CD4-positive, alpha-beta memory T cell (primary cell): ENCODE measurements at regions not wholly inside any gene's neighbourhood (a gene's known extent, or its start where the extent isn't known, plus 50 kb on each side); places are given as distances from the start of the nearest gene placed in this dataset.

ENCODE experiments used
- CTCF ChIA-PET: fragments of 350-600 bp; sonication (Branson Sonifier 250); formaldehyde crosslinking; loops from one replicate; lab custom pipeline; 2021; ENCODE audit warnings: inconsistent platforms; ENCODE audit not compliant: partially characterized antibody; lab: Charles Lee
- POLR2A ChIA-PET: fragments of 350-600 bp; sonication (Branson Sonifier 250); formaldehyde crosslinking; loops from one replicate; lab custom pipeline; 2021; ENCODE audit not compliant: partially characterized antibody; lab: Charles Lee
- DNase-seq, 5 donors: peaks; one replicate each; pipeline versions ENCODE4 v3.0.0 to v3.0.0-alpha.2; 2020 to 2022; ENCODE audit warnings: mixed read lengths in 1 of 5
- H3K27ac ChIP-seq: one replicate; pipeline ENCODE4 v1.7.0; 2013; ENCODE audit warnings: low read depth, low read length
- H3K27me3 ChIP-seq: 2 replicates; pipeline ENCODE4 v1.7.0; 2013; ENCODE audit warnings: mild to moderate bottlenecking, low read length, moderate library complexity; ENCODE audit not compliant: insufficient read depth
- H3K36me3 ChIP-seq: 2 replicates; pipeline ENCODE4 v1.7.0; 2013; ENCODE audit warnings: mild to moderate bottlenecking, low read length, moderate library complexity; ENCODE audit not compliant: insufficient read depth
- H3K4me1 ChIP-seq: 2 replicates; pipeline ENCODE4 v1.7.0; 2013; ENCODE audit warnings: mild to moderate bottlenecking, low read length, moderate library complexity; ENCODE audit not compliant: insufficient read depth
- H3K4me3 ChIP-seq, 2 donors: one replicate each; pipeline ENCODE4 v1.7.0; 2013; ENCODE audit warnings: low read length in 2 of 2, mild to moderate bottlenecking in 1 of 2
- H3K9me3 ChIP-seq, 2 donors: one replicate each; pipeline ENCODE4 v1.7.0; 2013; ENCODE audit warnings: low read length in 2 of 2, control low read depth in 1 of 2; ENCODE audit not compliant: control insufficient read depth in 1 of 2
- H3K27ac Mint-ChIP-seq, 7 donors: one replicate each; pipeline ENCODE4 v1.8.0; 2020 to 2021; ENCODE audit warnings: mixed read lengths in 7 of 7, mild to moderate bottlenecking in 6 of 7, inconsistent platforms in 3 of 7, moderate library complexity in 3 of 7
- H3K27me3 Mint-ChIP-seq, 2 donors: one replicate each; pipeline ENCODE4 v1.8.0; 2020 to 2021; ENCODE audit warnings: mixed read lengths in 2 of 2
- H3K36me3 Mint-ChIP-seq, 2 donors: one replicate each; pipeline ENCODE4 v1.8.0; 2020 to 2021; ENCODE audit warnings: mixed read lengths in 2 of 2, inconsistent platforms in 1 of 2, mild to moderate bottlenecking in 1 of 2
- H3K4me1 Mint-ChIP-seq, 4 donors: one replicate each; pipeline ENCODE4 v1.8.0; 2020 to 2021; ENCODE audit warnings: mixed read lengths in 4 of 4, mild to moderate bottlenecking in 1 of 4
- H3K4me3 Mint-ChIP-seq, 8 donors: one replicate each; pipeline ENCODE4 v1.8.0; 2020 to 2021; ENCODE audit warnings: mixed read lengths in 8 of 8, mild to moderate bottlenecking in 7 of 8, moderate library complexity in 6 of 8, inconsistent platforms in 3 of 8
- H3K9me3 Mint-ChIP-seq, 8 donors: one replicate each; pipeline ENCODE4 v1.8.0; 2020 to 2021; ENCODE audit warnings: mixed read lengths in 8 of 8, mild to moderate bottlenecking in 5 of 8, inconsistent platforms in 3 of 8, moderate library complexity in 1 of 8
- intact Hi-C: fragments of 100-400 bp; cut with micrococcal nuclease; formaldehyde crosslinking; loops from one replicate; pipeline ENCODE4 v1.15.1; 2023

GRCh38 chr2:167692936-167693335, 554.5 kb downstream of the STK39 start:
- Histone ChIP-seq H3K36me3 (no peaks in the 10 kb centered on the region), H3K4me3 (no peak overlapping the region), H3K9me3 (no peaks in the 10 kb centered on the region), H3K27me3 (no peaks in the 10 kb centered on the region), H3K27ac (no peak overlapping the region), H3K4me1 (no peaks in the 10 kb centered on the region)
- Mint-ChIP-seq H3K27me3 (peaks cover 0 to 2% of the 10 kb centered on the region in 2 donors), H3K36me3 (no peaks in the 10 kb centered on the region), H3K27ac (no peak overlapping the region), H3K4me3 (no peak overlapping the region), H3K9me3 (peaks cover 0 to 3% (median 0%) of the 10 kb centered on the region in 8 donors), H3K4me1 (no peaks in the 10 kb centered on the region)
- CTCF ChIA-PET = no interaction called here
- intact Hi-C loops = no loop called here
- DNase-seq = no peak
- POLR2A ChIA-PET = no interaction called here

DNA sequence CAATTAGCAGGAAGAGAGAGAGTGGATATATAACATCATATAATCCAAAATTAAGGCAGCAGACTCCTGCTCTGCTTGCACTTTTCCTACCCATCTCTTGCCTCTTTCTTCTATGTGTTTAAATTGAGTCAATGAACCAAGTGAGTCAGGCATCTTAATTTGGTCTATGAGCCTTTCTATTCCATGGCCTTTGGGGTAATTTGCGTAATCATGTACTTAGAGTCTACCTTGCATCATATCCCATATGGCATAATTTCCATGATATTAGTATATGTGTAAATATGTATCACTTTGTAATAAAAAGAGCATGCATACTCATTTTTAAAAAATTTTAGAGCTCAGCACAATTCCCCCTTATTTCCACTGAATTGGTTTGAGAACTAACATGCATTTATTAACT, 555.2 kb downstream of the STK39 start:
- H3K27me3 Mint-ChIP-seq = peaks cover 0 to 2% of the 10 kb centered on the region in 2 donors
- Histone ChIP-seq H3K27me3 (no peaks in the 10 kb centered on the region), H3K4me3 (no peak overlapping the region), H3K4me1 (no peaks in the 10 kb centered on the region), H3K9me3 (no peaks in the 10 kb centered on the region), H3K36me3 (no peaks in the 10 kb centered on the region), H3K27ac (no peak overlapping the region)
- no peak overlapping the region for H3K4me3 Mint-ChIP-seq
- intact Hi-C loops = no loop called here
- H3K4me1 Mint-ChIP-seq = no peaks in the 10 kb centered on the region
- DNase-seq = no peak
- no peak overlapping the region for H3K27ac Mint-ChIP-seq
- H3K36me3 Mint-ChIP-seq = no peaks in the 10 kb centered on the region
- peaks cover 0 to 3% (median 0%) of the 10 kb centered on the region in 8 donors for H3K9me3 Mint-ChIP-seq
- POLR2A ChIA-PET = no interaction called here
- CTCF ChIA-PET = no interaction called here

DNA sequence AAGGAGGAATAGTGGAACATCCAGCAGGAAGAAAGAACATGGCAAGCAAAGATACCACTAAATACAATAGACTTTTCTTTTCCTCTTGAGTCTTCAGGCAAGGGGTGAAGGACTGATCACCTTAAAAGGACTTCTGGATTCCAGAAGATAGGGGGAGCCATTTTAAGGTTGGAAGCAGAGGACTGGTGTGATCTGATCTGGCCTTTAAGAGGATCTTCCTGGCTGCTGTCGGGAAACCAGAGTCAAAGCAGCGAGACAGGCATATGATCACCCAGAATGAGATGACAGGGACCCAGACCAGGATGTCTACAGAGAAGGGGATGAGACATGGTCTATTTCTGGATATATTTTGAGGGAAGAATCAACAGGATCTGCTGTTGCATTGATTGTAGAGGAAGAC, 558.0 kb downstream of the STK39 start:
- H3K9me3 ChIP-seq = no peaks in the 10 kb centered on the region
- no peak overlapping the region for H3K4me3 ChIP-seq
- H3K36me3 ChIP-seq = no peaks in the 10 kb centered on the region
- no peaks in the 10 kb centered on the region for H3K27me3 ChIP-seq
- H3K27ac ChIP-seq = no peak overlapping the region
- H3K4me1 ChIP-seq = no peaks in the 10 kb centered on the region
- CTCF ChIA-PET = no interaction called here
- no peaks in the 10 kb centered on the region for H3K4me1 Mint-ChIP-seq
- H3K9me3 Mint-ChIP-seq = no peaks in the 10 kb centered on the region
- H3K4me3 Mint-ChIP-seq = no peak overlapping the region
- DNase-seq = no peak
- POLR2A ChIA-PET = no interaction called here
- no peaks in the 10 kb centered on the region for H3K36me3 Mint-ChIP-seq
- peak overlapping the region in 1 of 7 donors; percentile 45 for H3K27ac Mint-ChIP-seq
- intact Hi-C loops = no loop called here
- H3K27me3 Mint-ChIP-seq = no peaks in the 10 kb centered on the region

DNA sequence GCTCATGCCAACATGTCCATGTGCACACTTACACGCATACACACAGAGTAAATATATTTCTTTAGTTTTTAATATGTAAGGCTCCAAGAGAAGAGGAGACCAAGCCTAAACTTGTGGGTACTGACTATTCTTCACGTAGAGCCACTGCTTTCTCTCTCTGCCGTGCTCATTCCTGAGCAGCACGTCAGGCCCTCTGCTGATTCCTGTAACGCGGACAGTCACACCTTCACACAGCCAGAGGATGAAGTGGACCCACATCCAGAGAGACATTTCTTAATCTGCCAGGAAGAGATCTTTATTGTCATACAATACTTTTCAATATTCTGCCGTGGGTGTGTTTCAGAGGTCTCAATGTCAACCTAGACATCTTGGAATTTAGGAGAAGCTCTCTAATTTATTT, 560.7 kb downstream of the STK39 start:
- no peaks in the 10 kb centered on the region for H3K4me1 ChIP-seq
- Mint-ChIP-seq H3K9me3 (peaks cover 0 to 2% (median 0%) of the 10 kb centered on the region in 8 donors), H3K27me3 (no peaks in the 10 kb centered on the region), H3K36me3 (no peaks in the 10 kb centered on the region), H3K4me3 (no peak overlapping the region), H3K27ac (no peak overlapping the region), H3K4me1 (no peaks in the 10 kb centered on the region)
- intact Hi-C loops = no loop called here
- no peak overlapping the region for H3K4me3 ChIP-seq
- CTCF ChIA-PET = no interaction called here
- DNase-seq = no peak
- H3K9me3 ChIP-seq = no peaks in the 10 kb centered on the region
- H3K36me3 ChIP-seq = no peaks in the 10 kb centered on the region
- no peaks in the 10 kb centered on the region for H3K27me3 ChIP-seq
- POLR2A ChIA-PET = no interaction called here
- no peak overlapping the region for H3K27ac ChIP-seq

GRCh38 chr2:167681234-167682015, 566.0 kb downstream of the STK39 start:
- Histone ChIP-seq H3K27ac (no peak overlapping the region), H3K4me1 (no peaks in the 10 kb centered on the region), H3K27me3 (no peaks in the 10 kb centered on the region), H3K36me3 (no peaks in the 10 kb centered on the region), H3K4me3 (no peak overlapping the region), H3K9me3 (no peaks in the 10 kb centered on the region)
- H3K27me3 Mint-ChIP-seq = no peaks in the 10 kb centered on the region
- H3K9me3 Mint-ChIP-seq = peaks cover 0 to 6% (median 0%) of the 10 kb centered on the region in 8 donors
- no peak for DNase-seq
- no peaks in the 10 kb centered on the region for H3K4me1 Mint-ChIP-seq
- no peak overlapping the region for H3K27ac Mint-ChIP-seq
- H3K36me3 Mint-ChIP-seq = no peaks in the 10 kb centered on the region
- H3K4me3 Mint-ChIP-seq = no peak overlapping the region
- intact Hi-C loops = no loop called here
- POLR2A ChIA-PET = no interaction called here
- CTCF ChIA-PET = no interaction called here

DNA sequence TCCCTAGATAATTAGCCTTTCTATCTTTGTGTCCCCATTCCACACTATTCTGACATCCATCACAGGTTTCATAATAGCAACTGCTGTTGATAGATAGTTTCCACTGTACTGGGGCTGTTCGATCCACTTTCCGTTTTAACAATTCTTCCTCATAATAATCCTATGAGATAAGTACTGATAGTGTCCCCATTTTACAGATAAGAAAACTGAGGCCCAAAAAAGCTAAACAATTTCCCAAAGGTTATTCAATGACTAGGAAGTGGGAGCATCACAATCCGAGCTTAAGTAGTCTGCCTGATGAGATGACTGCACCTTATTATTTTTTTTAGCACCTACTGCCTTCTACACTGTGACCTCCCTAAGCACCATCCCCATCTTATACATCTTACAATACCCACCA, 569.2 kb downstream of the STK39 start:
- H3K9me3 ChIP-seq = no peaks in the 10 kb centered on the region
- ChIA-PET POLR2A (no interaction called here), CTCF (no interaction called here)
- H3K4me3 ChIP-seq = no peak overlapping the region
- H3K36me3 ChIP-seq = no peaks in the 10 kb centered on the region
- peaks cover 0 to 6% (median 0%) of the 10 kb centered on the region in 8 donors for H3K9me3 Mint-ChIP-seq
- H3K4me1 Mint-ChIP-seq = no peaks in the 10 kb centered on the region
- H3K27me3 Mint-ChIP-seq = no peaks in the 10 kb centered on the region
- H3K27ac ChIP-seq = no peak overlapping the region
- H3K27ac Mint-ChIP-seq = no peak overlapping the region
- intact Hi-C loops = no loop called here
- no peak overlapping the region for H3K4me3 Mint-ChIP-seq
- H3K4me1 ChIP-seq = no peaks in the 10 kb centered on the region
- no peaks in the 10 kb centered on the region for H3K27me3 ChIP-seq
- no peak for DNase-seq
- H3K36me3 Mint-ChIP-seq = no peaks in the 10 kb centered on the region

GRCh38 chr2:167675906-167676305, 571.5 kb downstream of the STK39 start:
- H3K4me3 ChIP-seq = no peak overlapping the region
- no peak overlapping the region for H3K27ac ChIP-seq
- Mint-ChIP-seq H3K4me3 (peak overlapping the region in 1 of 8 donors; percentile 4), H3K27ac (no peak overlapping the region), H3K9me3 (peaks cover 0 to 18% (median 4%) of the 10 kb centered on the region in 8 donors), H3K4me1 (no peaks in the 10 kb centered on the region), H3K27me3 (no peaks in the 10 kb centered on the region), H3K36me3 (no peaks in the 10 kb centered on the region)
- DNase-seq = no peak
- CTCF ChIA-PET = no interaction called here
- intact Hi-C loops = no loop called here
- H3K4me1 ChIP-seq = no peaks in the 10 kb centered on the region
- H3K9me3 ChIP-seq = no peaks in the 10 kb centered on the region
- H3K36me3 ChIP-seq = no peaks in the 10 kb centered on the region
- no peaks in the 10 kb centered on the region for H3K27me3 ChIP-seq
- POLR2A ChIA-PET = no interaction called here
